Pulmonary artery endothelial cell (primary cell): ENCODE measurements at regions not wholly inside any gene's neighbourhood (a gene's known extent, or its start where the extent isn't known, plus 50 kb on each side); places are given as distances from the start of the nearest gene placed in this dataset.

ENCODE experiments used
- DNase-seq: peaks from one replicate; pipeline ENCODE4 v3.0.0-alpha.2; 2011; ENCODE audit warnings: low read depth, low spot score

DNA sequence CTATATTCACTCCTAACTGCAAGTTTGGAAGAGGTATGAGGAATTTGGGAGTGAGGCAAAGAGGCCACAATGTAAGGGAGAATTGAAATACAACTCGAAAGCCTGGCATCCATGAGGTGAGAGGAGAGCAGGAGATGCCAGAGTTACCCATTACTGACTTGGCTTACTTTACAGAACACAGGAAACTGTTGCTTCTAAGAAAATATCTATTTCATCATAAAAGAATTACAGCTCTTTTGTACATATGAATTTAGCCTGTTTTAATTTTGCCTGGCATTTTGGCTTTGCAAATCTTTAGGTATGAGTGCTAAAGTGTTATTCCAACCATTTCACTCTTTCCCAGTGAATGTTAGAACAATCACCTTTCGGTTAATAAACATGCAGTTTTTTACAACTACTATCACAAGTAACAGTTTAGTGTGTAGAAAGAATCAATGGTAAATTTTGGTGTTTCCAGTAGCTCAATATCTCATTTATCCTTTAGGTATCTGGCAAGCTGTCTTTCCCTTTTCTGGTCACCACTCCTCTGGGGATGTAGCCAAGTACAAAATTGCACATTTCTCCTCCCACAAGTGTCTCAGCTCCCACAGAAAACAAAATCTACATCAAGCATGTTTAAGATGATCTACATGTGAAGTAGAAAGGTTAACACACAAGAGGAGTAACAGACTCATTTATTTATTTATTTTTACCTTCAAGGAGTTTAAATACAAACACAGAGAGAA, 196.6 kb upstream of the DCN start:
- no peak for DNase-seq

DNA sequence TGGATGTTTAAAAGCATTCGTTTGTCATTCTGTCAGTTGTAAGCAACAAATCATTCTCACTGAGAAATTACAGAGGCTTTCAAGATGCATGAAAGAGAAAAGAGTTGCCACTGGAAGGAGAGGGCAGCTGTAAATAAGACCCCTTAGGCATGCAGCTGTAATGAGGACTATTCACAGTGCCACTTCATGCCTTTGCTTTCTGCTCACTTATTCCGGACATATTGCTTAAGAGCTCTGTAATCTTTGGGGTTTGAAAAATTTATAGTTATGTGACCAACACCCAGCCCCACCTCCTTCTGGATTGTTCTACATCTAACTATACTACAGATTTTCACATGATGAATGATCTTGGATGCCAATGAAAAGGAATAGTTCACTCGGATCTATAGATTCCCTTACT, 194.8 kb upstream of the DCN start:
- DNase-seq, result no peak

DNA sequence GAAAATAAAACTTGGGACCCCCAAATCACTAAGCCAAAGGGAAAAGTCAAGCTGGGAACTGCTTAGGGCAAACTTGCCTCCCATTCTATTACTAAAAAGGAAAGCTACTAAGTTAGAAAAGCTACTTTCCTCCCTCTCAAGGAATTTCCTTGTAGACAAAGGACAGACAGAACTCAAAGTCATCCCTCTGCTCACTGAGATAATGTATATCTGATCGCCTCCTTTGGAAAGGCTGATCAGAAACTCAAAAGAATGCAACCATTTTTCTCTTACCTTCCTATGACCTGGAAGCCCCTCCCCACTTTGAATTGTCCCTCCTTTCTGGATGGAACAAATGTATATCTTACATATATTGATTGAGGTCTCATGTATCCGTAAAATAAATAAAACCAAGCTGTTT, 190.5 kb upstream of the DCN start:
- no peak for DNase-seq

DNA sequence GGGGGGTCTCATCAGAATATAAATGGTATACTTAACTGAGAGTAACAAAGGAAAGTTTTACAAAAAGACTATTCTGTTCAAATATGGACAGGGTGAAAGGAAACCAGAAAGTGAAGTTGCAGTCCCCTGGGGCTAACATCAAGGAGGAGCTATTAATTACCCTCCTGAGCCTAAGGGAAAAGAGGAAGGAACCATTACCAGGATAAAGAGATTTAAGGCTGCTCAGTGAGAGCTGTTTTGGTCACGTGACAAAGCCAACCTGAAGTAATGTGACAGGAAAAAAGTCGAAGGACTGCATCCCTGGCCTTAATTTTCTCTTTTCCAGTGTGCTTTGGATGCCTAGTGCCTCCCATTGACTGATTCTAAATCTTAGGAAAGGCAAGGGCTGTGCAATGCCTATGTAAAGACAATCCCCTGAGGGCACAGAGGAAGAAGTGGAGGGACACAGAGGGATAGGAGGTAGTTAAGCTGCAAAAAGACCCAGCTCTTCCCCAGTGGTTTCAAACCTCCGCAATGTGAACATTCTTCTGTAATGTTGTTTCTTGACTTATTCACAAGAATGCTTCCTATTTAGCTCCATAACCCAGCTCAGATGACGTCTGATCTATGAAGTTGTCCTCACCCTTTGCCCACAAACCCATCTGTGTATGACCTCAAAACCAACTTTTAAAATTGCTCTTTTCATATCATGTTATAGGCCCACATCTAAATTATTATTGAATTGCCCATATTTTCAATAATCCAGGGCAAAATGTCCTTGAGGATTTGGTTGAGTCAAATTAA, 187.7 kb upstream of the DCN start:
- DNase-seq, result no peak

DNA sequence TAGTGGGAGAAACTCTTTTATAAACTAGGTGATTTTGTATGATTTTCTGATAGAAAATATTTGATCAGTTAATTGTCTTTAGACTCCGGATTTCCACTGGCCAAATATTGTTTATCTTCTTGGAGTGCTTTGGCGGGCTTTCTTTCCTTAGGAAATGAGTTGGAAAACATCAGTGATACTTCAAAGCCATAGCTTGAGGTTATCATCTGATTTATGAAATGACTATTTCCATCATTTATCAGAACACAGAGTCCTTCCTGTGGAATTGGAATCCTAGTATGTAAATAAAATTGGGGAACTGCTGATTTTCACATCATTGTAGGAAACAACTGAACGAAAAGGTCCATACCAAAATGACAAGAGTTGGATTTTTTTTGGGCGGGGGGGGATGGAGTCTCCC, 186.0 kb upstream of the DCN start:
- DNase-seq, result no peak

DNA sequence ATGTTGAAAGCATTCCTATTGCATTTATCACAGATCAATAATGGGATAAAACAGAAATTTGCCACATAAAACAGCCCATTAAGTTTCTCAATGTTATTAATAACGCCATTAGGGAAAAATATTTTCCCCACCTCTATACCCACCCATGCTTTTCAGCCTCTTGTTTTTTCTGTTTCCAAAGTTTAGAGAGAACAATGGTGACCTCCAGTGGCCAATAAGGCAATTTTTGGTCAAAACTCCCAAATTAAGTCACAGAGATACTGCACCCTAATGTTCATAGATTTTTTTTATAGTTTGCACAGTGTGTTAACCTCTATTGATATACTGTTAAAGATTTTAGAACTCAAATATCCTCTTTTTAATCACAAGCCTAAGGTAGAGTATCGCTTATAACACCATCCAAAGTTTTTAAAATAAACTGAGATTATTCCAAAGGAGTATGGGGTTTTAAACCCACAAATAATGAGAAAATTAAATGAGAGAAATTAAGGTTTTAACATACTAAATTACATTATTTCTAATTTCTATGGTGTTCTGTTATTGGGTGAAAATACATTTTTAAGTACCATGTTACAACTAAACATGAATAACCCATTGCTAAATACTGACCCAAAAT, 184.7 kb upstream of the DCN start:
- DNase-seq, result no peak

DNA sequence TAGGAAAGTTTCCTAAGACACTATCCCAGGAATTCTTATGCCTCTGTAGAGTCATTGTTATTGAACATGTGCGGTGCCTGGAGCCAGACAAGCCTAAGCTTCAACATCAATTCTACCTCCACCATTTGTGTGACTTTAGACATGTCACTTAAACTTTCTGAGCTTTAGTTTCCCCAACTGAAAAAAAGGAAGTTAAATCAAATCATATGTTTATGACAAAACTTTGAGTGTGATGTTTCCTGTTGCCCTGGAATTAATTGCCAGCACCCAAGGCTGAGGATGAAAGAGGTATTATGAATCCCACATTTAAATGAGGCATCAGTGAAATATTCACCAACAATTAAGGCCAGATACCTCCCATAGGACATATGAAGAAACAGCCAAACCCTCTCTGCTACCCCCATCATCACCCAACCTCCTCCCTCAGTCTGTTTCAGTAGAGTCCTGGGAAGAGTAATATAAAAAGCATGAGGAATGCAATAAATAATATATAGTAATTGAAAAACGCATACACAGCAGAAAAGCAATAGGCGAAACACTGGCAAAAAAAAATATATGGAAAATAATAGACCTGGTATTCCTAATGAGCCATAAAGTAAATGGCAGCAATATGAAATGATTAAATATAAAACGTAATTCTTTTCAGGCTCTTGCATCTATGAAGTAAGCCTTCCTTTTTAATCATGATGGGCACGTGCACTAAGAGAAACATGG, 182.0 kb upstream of the DCN start:
- DNase-seq, result no peak

DNA sequence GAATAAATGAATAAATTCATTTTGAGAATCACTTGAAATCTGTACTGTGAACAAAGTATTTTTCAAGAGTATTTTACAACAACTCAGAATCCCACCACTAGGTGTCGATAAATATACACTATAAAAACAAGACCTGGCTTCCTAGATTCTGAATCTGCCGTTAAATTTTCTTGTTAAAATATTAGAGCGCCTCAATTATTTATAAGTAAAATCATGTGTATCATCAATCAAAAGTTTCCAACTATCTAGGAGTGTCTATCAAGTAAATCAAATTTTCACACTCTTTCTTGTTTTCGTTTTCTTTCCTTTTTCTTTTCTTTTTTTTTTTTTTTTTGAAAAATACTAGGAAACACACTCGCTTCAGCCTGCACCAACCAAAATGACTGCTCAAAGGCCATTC, 179.2 kb upstream of the DCN start:
- DNase-seq, result no peak

DNA sequence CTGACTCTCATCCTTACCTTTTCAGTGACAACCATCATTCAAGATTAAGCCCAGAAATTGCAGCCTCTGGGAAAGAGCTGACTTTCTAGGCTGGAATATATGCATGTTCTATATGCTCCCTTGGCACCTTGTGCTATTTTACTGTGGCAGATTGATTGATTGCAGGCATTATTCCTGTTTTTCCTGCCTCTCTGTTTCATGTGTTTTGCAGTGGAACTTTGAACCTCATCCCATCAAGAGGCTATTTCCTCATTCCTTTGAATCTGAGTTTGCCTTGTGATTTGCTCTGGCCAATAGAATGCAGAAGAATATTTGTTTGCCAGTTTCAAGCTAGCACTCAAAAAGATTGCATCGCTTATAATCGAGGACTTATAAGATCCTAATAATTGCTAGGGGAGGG, 174.8 kb upstream of the DCN start:
- DNase-seq, result no peak

DNA sequence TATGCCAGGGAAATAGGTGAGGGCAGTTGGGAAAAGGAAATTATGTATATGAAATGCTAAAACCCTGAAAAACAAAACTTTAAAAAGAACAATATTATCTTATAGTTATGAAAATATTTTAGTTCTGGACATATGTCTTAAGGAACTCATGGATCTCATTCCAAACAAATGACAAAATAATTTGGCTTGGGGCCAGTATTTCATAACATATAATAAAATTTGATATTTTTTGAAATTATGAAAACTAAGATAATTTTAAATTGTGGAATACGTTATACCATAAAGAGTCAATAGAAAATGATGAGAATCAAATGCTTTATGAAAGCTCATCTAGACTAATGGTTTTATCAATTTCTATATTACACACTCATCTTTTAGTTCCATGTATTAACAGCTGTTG, 173.8 kb upstream of the DCN start:
- no peak for DNase-seq

DNA sequence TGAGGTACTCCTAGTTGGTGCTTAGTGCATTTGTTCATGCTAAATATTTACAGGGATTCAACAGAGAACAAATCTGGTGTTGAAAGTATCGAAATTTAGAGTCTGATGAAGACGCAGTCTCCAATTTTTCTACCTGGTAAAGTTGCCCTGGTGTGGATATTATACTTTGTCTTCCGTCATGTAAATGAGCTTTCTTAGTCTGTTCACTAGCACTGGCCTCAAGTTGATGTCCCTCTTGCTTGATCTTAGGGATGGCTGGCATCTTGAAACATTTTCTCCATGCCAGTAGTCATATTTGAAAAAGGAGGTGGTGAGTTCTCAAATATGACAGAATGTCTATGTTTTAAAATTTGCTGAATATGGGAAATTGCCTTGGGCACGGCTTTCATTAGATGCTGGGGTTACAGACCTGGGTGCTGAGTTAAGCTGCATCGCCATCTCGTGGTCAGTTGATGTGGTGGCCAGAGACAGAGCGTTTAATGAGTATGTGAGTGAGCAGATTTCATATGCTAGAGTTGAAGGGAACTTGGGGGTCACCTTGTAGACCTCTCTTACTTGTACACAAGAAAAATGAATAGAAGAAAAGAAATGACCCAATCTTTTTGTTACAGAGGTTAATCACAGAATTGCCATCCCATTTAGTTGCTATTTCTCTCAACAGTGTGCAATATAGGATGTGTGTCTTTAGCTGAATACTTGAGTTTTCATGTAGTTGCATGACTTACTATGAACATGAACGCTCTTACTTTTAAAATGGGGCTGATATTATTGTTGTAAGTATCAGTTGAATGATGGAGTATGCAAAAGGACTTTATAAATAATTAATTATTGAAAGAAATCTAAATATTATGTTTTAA, 172.8 kb upstream of the DCN start:
- peak; percentile 35 for DNase-seq

DNA sequence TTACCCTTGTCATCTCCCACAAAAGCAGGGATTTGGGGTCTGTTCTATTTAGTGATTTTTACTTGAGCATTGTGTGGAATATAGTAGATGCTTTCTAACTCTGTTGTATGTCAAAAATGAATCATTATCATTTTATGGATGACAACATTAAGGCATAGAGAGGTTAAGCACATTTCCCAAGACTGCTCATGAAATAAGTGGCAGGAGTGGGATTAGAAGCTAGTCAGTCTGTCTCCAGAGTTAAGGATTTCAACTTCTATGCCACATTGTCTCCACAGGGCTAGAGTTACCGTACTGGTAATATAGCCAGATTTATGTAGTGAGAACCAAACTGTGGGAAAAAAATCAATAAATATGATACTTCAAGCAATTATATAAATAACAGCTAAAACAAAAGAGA, 170.6 kb upstream of the DCN start:
- DNase-seq, result no peak

DNA sequence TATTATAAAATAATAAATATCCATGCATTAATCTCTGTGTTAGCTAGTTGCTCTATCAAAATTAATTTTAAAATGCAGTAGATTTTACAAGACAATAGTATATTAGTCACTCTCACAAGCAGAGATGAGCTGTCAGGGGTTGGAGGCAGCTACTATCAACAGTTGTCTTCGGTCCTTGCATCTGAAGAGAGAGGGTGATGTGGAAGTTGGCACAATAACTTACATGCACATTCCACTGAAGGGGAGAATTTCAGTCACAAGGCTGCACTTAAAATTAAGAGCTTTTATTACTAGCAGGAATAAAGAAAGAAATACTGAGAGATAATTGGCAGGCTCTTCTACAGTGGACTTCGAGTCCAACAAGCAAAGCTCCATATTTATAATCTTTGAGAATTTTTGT, 166.9 kb upstream of the DCN start:
- DNase-seq, result no peak

DNA sequence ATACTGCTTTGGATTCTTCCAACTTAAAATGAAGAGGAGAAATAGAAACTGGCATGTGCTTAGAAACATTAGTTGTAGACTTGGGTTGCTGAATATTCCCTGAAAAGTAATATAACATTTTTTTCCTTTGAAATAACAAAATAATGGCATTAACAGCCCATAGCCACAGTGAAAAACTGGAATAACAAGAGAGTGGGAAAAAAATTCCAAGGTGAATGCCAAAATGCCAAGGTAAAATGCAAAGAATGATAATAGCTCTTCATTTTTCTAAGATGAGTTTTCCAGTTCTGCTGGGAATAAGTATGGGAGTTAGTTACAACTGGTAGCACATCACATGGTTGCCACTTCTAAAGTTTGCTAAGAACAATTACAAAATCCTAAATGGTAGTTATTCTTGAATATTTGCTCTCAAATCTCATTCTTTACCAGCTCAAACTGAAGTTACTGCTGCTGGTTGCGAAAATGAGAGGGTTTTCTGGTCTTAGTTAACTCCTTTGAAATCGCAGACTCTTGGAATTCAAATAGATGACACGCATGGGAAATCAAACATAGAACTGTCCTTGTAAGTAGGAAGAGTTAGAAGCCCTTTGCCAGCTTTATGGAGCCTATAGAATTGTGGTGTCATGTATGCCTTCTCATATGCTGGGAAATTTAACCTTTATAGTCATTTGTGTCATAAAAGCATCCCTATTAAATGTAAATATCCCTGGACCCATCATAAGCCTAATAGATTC, 165.0 kb upstream of the DCN start:
- no peak for DNase-seq

DNA sequence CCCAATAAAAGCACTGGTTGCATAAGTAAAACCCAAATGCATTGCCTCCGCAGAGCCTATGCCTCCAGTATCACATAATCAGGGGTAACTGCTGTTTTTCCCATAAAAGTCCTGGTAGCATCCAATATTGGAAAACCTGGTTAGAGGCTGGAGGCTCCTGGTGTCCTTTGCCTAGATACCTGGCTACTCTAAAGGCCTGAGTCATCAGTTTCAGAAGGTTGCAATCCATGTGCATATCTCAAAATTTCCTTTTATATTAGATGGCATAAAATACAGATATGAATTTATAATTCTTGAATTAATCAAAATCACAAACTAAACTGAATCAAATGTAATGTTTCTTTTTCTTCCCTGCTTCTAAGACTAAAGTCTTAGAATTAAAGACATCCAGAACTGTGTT, 164.2 kb upstream of the DCN start:
- no peak for DNase-seq

DNA sequence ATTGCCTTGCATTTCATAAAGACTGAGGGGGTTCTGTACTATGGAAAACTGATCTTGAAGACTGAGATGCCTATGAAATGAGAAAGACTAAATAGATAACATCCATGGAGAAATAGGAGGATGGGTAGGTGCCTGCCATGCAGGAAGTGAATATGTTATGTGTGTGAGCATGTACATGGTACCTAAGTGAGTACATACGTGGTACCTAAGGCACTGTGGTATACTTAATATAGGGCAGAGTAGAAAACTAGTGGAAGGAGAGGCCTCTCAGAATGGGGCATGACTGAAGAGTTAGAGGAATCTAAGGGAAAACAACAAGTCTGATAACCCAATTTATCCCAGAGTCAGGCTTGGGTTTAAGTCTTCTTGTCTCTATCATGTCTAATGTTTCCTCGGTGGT, 161.8 kb upstream of the DCN start:
- DNase-seq, result no peak

DNA sequence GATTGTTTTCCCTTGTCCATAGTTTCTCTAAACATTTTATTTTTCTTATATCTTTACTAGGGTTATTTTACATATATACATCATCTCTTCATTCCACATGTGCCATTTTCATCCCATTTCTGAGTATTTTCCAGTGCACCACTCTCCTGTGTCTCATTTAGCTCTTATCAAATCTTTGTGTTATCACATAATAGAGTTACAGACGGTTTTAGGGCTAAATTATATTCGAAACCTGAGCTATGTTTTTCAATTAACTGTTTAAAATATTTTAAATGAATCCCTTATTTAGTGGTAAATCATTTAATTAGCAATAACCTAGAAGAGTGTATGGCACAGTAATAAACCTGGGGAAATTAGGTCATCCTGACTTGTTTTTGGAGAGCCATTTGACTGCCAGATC, 160.4 kb upstream of the DCN start:
- no peak for DNase-seq

DNA sequence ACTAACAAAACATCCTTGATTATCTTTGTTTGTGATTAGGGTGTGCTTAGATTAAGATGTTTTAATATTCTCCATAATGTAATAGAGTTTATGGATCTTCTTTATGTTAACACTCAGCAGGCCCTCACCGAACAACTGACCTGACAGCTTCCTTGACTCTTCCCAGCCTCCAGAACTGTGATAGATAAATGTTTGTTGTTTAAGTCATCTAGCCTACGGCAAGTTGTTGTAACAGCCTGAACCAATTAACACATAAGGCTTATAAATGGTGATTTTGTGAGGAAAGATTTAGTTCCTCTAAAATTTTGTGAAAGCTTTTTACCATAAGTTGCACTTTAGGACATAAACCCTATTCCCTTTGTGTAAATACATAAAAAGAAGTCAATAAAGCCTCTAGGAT, 156.5 kb upstream of the DCN start:
- no peak for DNase-seq

DNA sequence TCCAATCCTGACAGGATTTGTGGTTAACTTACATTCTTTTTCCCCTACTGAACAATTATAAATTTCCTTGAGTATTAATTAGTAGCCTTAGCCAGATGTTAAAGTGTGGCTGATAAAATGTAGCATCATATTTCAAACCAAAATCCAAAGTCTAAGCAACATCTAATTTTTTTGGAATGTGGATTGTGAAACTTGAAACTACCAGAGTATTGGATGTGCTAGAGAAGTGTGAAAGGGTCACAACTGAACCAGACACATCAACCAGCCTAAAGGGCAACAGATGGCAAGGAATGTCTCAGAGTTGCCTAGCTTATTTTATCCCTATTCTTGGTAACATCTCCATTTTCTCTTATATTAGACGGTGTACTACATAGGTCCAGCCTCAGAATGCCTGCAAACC, 153.1 kb upstream of the DCN start:
- DNase-seq, result no peak

DNA sequence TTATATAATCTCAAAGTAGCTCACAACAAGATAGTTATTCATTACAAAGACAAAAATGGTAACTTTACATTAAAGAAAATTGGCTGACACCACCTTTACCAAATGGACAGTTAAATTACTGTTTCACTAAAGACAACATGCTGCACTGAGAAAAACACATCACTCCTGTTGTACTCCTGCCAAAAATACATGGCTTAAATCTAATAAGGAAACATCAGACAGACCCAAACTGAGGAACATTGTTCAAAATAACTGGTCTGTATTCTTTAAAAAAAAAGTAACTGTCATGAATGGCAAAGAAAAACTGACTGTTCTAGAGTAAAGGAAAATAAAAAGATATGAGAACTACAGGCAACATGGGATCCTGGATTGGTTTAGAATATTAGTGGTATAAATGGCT, 151.3 kb upstream of the DCN start:
- no peak for DNase-seq

DNA sequence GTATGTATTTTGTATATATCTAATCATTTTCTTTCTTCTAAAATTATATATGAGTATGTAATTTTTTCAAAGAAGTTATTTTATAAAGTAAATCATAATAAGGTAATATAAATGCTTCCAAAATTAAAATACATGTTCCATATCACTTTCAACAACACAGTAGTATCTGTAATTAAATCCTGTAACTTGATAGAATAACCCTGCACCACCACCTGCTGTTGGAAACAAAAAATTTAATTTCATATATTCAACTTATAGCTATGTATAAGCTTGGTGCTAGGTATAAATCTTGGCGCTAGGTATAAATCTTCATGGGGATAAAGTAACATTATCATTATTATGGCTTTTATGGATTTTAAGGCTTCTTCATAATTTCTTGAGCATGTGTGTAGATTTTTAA, 149.7 kb upstream of the DCN start:
- no peak for DNase-seq
